ENCODE measurements at regions not wholly inside any gene's neighbourhood (a gene's known extent, or its start where the extent isn't known, plus 50 kb on each side); places are given as distances from the start of the nearest gene placed in this dataset.

- Histone ChIP-seq H3K4me1 (no peaks in the 10 kb centered on the region), H3K27me3 (peaks cover 0 to 3% (median 0%) of the 10 kb centered on the region in 3 donors), H3K4me3 (no peak overlapping the region), H3K36me3 (no peaks in the 10 kb centered on the region), H3K27ac (no peak overlapping the region), H3K9me3 (no peaks in the 10 kb centered on the region)
- DNase-seq, result no peak
- TF ChIP-seq POLR2AphosphoS5 (IDR thresholded peaks at IDR 0.05) (no peak), POLR2A (IDR thresholded peaks at IDR 0.05) (no peak), CTCF (IDR thresholded peaks at IDR 0.05) (no peak), EP300 (IDR thresholded peaks at IDR 0.05) (no peak)
- WGBS, 2 donors, result 68 to 79% methylated on average over 7 of the region's 7 CpGs
- intact Hi-C loops (cut with DNase I), result no loop called here
These were observed 117.9 kb upstream of the SALL3 start for GRCh38 chr18:78861706-78862105.

DNA sequence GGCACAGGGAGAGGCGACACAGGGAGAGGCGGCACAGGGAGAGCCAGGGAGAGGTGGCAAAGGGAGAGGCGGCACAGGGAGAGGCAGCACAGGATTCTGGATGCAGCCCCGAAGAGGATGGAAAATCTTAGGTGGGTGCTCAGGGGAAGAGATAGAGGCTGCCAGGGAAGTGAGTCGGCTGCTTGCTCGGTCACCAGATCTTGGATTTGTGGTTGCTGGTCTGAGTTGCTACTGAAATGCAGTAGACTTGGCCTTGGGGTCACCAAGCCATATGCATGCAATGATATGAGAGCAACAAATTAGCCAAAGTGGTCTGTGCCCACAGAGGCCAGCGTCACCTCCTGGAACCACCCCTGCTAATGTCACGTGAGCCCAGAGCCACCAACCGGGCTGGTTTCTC lies 117.2 kb upstream of the SALL3 start:
- Histone ChIP-seq H3K9me3 (no peaks in the 10 kb centered on the region), H3K27me3 (peaks cover 0 to 3% (median 0%) of the 10 kb centered on the region in 3 donors), H3K27ac (no peak overlapping the region), H3K4me1 (no peaks in the 10 kb centered on the region), H3K4me3 (no peak overlapping the region), H3K36me3 (no peaks in the 10 kb centered on the region)
- no peak for DNase-seq
- intact Hi-C loops (cut with DNase I), result no loop called here
- no peak for TF ChIP-seq EP300 (IDR thresholded peaks at IDR 0.05)
- TF ChIP-seq POLR2A (IDR thresholded peaks at IDR 0.05), result no peak
- no peak for TF ChIP-seq POLR2AphosphoS5 (IDR thresholded peaks at IDR 0.05)
- no peak for TF ChIP-seq CTCF (IDR thresholded peaks at IDR 0.05)
- WGBS, 2 donors, result 84 to 89% methylated on average over 9 of the region's 9 CpGs

- TF ChIP-seq POLR2AphosphoS5 (IDR thresholded peaks at IDR 0.05), result no peak
- TF ChIP-seq EP300 (IDR thresholded peaks at IDR 0.05), result no peak
- TF ChIP-seq POLR2A (IDR thresholded peaks at IDR 0.05), result no peak
- H3K27ac ChIP-seq, result no peak overlapping the region
- peaks cover 0 to 3% (median 0%) of the 10 kb centered on the region in 3 donors for H3K27me3 ChIP-seq
- no peak overlapping the region for H3K4me3 ChIP-seq
- H3K36me3 ChIP-seq, result no peaks in the 10 kb centered on the region
- intact Hi-C loops (cut with DNase I), result no loop called here
- H3K9me3 ChIP-seq, result no peaks in the 10 kb centered on the region
- 61 to 79% methylated on average over 5 of the region's 5 CpGs for WGBS, 2 donors
- no peaks in the 10 kb centered on the region for H3K4me1 ChIP-seq
- DNase-seq, result no peak
These were observed 114.5 kb upstream of the SALL3 start for GRCh38 chr18:78865056-78865598.

DNA sequence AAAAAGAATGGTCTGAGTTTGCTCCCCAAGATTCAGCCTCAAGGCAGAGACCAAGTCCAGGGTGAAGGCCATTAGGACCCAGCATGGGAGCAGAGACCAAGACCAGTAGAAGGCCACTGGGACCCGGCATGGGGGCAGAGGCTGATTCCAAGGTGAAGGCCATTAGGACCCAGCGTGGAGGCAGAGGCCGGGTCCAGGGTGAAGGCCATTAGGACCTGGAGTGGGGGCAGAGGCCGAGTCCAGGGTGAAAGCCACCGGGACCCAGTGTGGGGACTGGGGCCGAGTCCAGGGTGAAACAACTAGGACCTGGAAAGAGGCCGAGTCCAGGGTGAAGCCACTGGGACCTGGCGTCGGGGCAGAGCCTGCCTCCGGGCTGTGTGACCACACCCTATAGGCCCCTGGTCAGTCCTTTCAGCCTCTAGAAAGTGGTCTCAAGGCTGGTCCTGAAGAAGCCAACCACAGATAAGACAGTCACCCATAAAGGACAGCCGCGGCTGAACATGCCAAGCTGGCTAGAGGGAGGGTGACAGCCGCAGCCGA lies 113.8 kb upstream of the SALL3 start:
- TF ChIP-seq POLR2A (IDR thresholded peaks at IDR 0.05) (no peak), POLR2AphosphoS5 (IDR thresholded peaks at IDR 0.05) (no peak), EP300 (IDR thresholded peaks at IDR 0.05) (no peak), CTCF (IDR thresholded peaks at IDR 0.05) (no peak)
- Histone ChIP-seq H3K27me3 (peaks cover 0 to 3% (median 0%) of the 10 kb centered on the region in 3 donors), H3K9me3 (no peaks in the 10 kb centered on the region), H3K4me1 (no peaks in the 10 kb centered on the region), H3K4me3 (no peak overlapping the region), H3K27ac (no peak overlapping the region), H3K36me3 (no peaks in the 10 kb centered on the region)
- intact Hi-C loops (cut with DNase I), result no loop called here
- DNase-seq, result no peak
- WGBS, 2 donors, result 76 to 89% methylated on average over 14 of the region's 14 CpGs

GRCh38 chr18:78867131-78867530 lies 112.5 kb upstream of the SALL3 start:
- H3K9me3 ChIP-seq, result no peaks in the 10 kb centered on the region
- intact Hi-C loops (cut with DNase I), result no loop called here
- no peak overlapping the region for H3K27ac ChIP-seq
- no peak overlapping the region for H3K4me3 ChIP-seq
- 72 to 84% methylated on average over 19 of the region's 19 CpGs for WGBS, 2 donors
- DNase-seq, result no peak
- H3K27me3 ChIP-seq, result peaks cover 0 to 3% (median 0%) of the 10 kb centered on the region in 3 donors
- no peak for TF ChIP-seq CTCF (IDR thresholded peaks at IDR 0.05)
- no peak for TF ChIP-seq EP300 (IDR thresholded peaks at IDR 0.05)
- TF ChIP-seq POLR2A (IDR thresholded peaks at IDR 0.05), result no peak
- TF ChIP-seq POLR2AphosphoS5 (IDR thresholded peaks at IDR 0.05), result no peak
- H3K36me3 ChIP-seq, result no peaks in the 10 kb centered on the region
- H3K4me1 ChIP-seq, result no peaks in the 10 kb centered on the region

All from sigmoid colon (tissue), 6 donors.